Sciatic nerve (tissue), 2 donors: ENCODE measurements at regions not wholly inside any gene's neighbourhood (a gene's known extent, or its start where the extent isn't known, plus 50 kb on each side); places are given as distances from the start of the nearest gene placed in this dataset.
A peak's percentile ranks its signal among the peaks of the same experiment; 100 is the strongest.

Source experiments
- ATAC-seq: fragments of 200-7000 bp; cut with Tn5 transposase; one replicate; pipeline ENCODE4 v1.9.1; 2020; ENCODE audit warnings: mild to moderate bottlenecking, moderate library complexity
- DNase-seq: peaks from one replicate; pipeline ENCODE4 v3.0.0-alpha.2; 2020; ENCODE audit warnings: low spot score
- intact Hi-C: fragments of 100-400 bp; cut with DNase I; formaldehyde crosslinking; loops from one replicate; pipeline ENCODE4 v1.14.2; 2022
- donor health status: DM: no; HTN: no; CAD: no.
- donor health status: DM: no; HTN: no; CAD: no.

- DNase-seq (no peak), ATAC-seq (peak; percentile 91)
- intact Hi-C loops = no loop called here
Measured at GRCh38 chr17:65446838-65447526, 114.5 kb downstream of the AXIN2 start.

- intact Hi-C loops = no loop called here
- no peak for ATAC-seq
- no peak for DNase-seq
Measured at GRCh38 chr17:65446043-65446442, 115.4 kb downstream of the AXIN2 start.

- no peak for DNase-seq
- no peak for ATAC-seq
- intact Hi-C loops = no loop called here
Measured at GRCh38 chr17:65444049-65444448, 117.4 kb downstream of the AXIN2 start.

GRCh38 chr17:65442691-65443090 lies 118.8 kb downstream of the AXIN2 start:
- intact Hi-C loops = no loop called here
- ATAC-seq (no peak), DNase-seq (no peak)

- no peak for DNase-seq
- intact Hi-C loops = no loop called here
- ATAC-seq = no peak
Measured at GRCh38 chr17:65442250-65442649, 119.2 kb downstream of the AXIN2 start.

GRCh38 chr17:65441053-65441605 lies 120.3 kb downstream of the AXIN2 start:
- DNase-seq = no peak
- ATAC-seq = no peak
- intact Hi-C loops = no loop called here

GRCh38 chr17:65438708-65439294 lies 122.6 kb downstream of the AXIN2 start:
- ATAC-seq = no peak
- intact Hi-C loops = no loop called here
- no peak for DNase-seq

GRCh38 chr17:65438173-65438572 lies 123.3 kb downstream of the AXIN2 start:
- intact Hi-C loops = no loop called here
- DNase-seq (no peak), ATAC-seq (no peak)

- intact Hi-C loops = no loop called here
- no peak for DNase-seq
Measured at GRCh38 chr17:65436871-65437270, 124.6 kb downstream of the AXIN2 start.

GRCh38 chr17:65434878-65435277 lies 126.6 kb downstream of the AXIN2 start:
- intact Hi-C loops = no loop called here
- ATAC-seq = no peak

More at GRCh38 chr17:65436871-65437270, 124.6 kb downstream of the AXIN2 start:
- ATAC-seq = no peak

GRCh38 chr17:65434251-65434650 lies 127.2 kb downstream of the AXIN2 start:
- ATAC-seq (no peak), DNase-seq (no peak)
- intact Hi-C loops = no loop called here

More at GRCh38 chr17:65434878-65435277, 126.6 kb downstream of the AXIN2 start:
- DNase-seq = no peak

- intact Hi-C loops = no loop called here
- ATAC-seq = no peak
- no peak for DNase-seq
Measured at GRCh38 chr17:65433592-65433991, 127.9 kb downstream of the AXIN2 start.

GRCh38 chr17:65433157-65433556 lies 128.3 kb downstream of the AXIN2 start:
- DNase-seq (no peak), ATAC-seq (no peak)
- intact Hi-C loops = no loop called here

- intact Hi-C loops = no loop called here
- DNase-seq (no peak), ATAC-seq (no peak)
Measured at GRCh38 chr17:65431116-65431515, 130.3 kb downstream of the AXIN2 start.

GRCh38 chr17:65430209-65430833 lies 131.1 kb downstream of the AXIN2 start:
- intact Hi-C loops = no loop called here
- DNase-seq (no peak), ATAC-seq (no peak)

GRCh38 chr17:65423346-65424140 lies 137.9 kb downstream of the AXIN2 start:
- no peak for DNase-seq
- intact Hi-C loops = no loop called here
- ATAC-seq = no peak

GRCh38 chr17:65418622-65419021 lies 142.8 kb downstream of the AXIN2 start:
- no peak for DNase-seq
- ATAC-seq = peak; percentile 30
- intact Hi-C loops = no loop called here

GRCh38 chr17:65417406-65418221 lies 143.8 kb downstream of the AXIN2 start:
- intact Hi-C loops = no loop called here
- ATAC-seq = peak; percentile 84
- DNase-seq = no peak

GRCh38 chr17:65415991-65416390 lies 145.5 kb downstream of the AXIN2 start:
- no peak for DNase-seq
- no peak for ATAC-seq
- intact Hi-C loops = no loop called here
